ENCODE measurements at regions not wholly inside any gene's neighbourhood (a gene's known extent, or its start where the extent isn't known, plus 50 kb on each side); places are given as distances from the start of the nearest gene placed in this dataset.

- Histone ChIP-seq H3T11ph (ENCODE audit: low read length) (no peak overlapping the region), H3K18ac (ENCODE audit: insufficient read length, low read depth, low read length) (no peak overlapping the region), H4K20me1 (ENCODE audit: control insufficient read depth, insufficient read depth, insufficient read length) (no peaks in the 10 kb centered on the region), H3K23ac (ENCODE audit: insufficient read length, low read depth, low read length) (no peak overlapping the region), H3K4ac (ENCODE audit: low read depth, low read length) (no peak overlapping the region), H2AFZ (ENCODE audit: low read length) (no peak overlapping the region), H2BK20ac (ENCODE audit: low read depth, low read length, poor library complexity, severe bottlenecking) (no peak overlapping the region), H4K91ac (ENCODE audit: insufficient read length, low read depth, low read length) (no peak overlapping the region), H3K56ac (ENCODE audit: insufficient read length, low read depth, low read length) (no peak overlapping the region), H2BK12ac (ENCODE audit: insufficient read length, low read depth, low read length) (no peak overlapping the region), H2BK5ac (ENCODE audit: insufficient read length, low read length) (no peak overlapping the region), H3K14ac (ENCODE audit: insufficient read depth, low read length) (no peak overlapping the region; the same call in 1 of the 2 replicates), H3K4me2 (ENCODE audit: insufficient read depth, insufficient read length, low read length) (no peak overlapping the region), H3K23me2 (ENCODE audit: insufficient read length, low read depth, low read length, poor library complexity, severe bottlenecking) (no peaks in the 10 kb centered on the region), H4K5ac (ENCODE audit: insufficient read length, low read depth, low read length) (no peak overlapping the region), H3K9ac (ENCODE audit: extremely low read depth, insufficient read length, low read length) (no peak overlapping the region), H3K9me3 (ENCODE audit: control insufficient read depth, low read depth, low read length) (no peaks in the 10 kb centered on the region), H3K27ac (ENCODE audit: insufficient read length, low read depth, low read length) (no peak overlapping the region), H3K79me1 (ENCODE audit: insufficient read depth, low read depth, low read length, poor library complexity, severe bottlenecking) (no peaks in the 10 kb centered on the region), H3K27me3 (ENCODE audit: insufficient read depth, low read length) (no peaks in the 10 kb centered on the region), H4K8ac (replicated peaks; ENCODE audit: insufficient read length, low read depth, low read length) (no peak overlapping the region), H2BK15ac (ENCODE audit: low read depth, low read length) (no peak overlapping the region), H2AK5ac (ENCODE audit: insufficient read length, low read length) (no peak overlapping the region), H2BK120ac (ENCODE audit: low read depth, low read length, poor library complexity, severe bottlenecking) (no peak overlapping the region), H3K79me2 (ENCODE audit: insufficient read depth, low read length) (no peaks in the 10 kb centered on the region), H3K4me1 (ENCODE audit: insufficient read depth, low read length) (0 out of 2 replicates have a peak, but pooled peaks cover 2% of the 10 kb centered on the region)
- H3K4me3 Mint-ChIP-seq: no peak overlapping the region
- DNase-seq: no peak
- no peaks in the 10 kb centered on the region for H3K27me3 Mint-ChIP-seq (ENCODE audit: low read depth)
- H3K27ac Mint-ChIP-seq: no peak overlapping the region
- H3K36me3 Mint-ChIP-seq (ENCODE audit: insufficient read depth in 1 of 3, low read depth in 3 of 3): no peaks in the 10 kb centered on the region
- no CpG with 5 or more reads among the region's 3 CpGs for WGBS (ENCODE audit: extremely low coverage, insufficient read length, low lambda C conversion rate)
- no peak for TF ChIP-seq CTCF (conservative IDR thresholded peaks at IDR 0.05)
- H3K4me1 Mint-ChIP-seq: peaks cover 7 to 15% of the 10 kb centered on the region in 2 experiments
- no peaks in the 10 kb centered on the region for H3K9me3 Mint-ChIP-seq
These were observed 415.8 kb upstream of the SEMA6D start for GRCh38 chr15:47301481-47301880.

All from H9 (cell line).